ENCODE measurements at regions not wholly inside any gene's neighbourhood (a gene's known extent, or its start where the extent isn't known, plus 50 kb on each side); places are given as distances from the start of the nearest gene placed in this dataset.

GRCh38 chr9:16062542-16063240 is 509.8 kb downstream of the CCDC171 start:
- TF ChIP-seq, protein P1, sequence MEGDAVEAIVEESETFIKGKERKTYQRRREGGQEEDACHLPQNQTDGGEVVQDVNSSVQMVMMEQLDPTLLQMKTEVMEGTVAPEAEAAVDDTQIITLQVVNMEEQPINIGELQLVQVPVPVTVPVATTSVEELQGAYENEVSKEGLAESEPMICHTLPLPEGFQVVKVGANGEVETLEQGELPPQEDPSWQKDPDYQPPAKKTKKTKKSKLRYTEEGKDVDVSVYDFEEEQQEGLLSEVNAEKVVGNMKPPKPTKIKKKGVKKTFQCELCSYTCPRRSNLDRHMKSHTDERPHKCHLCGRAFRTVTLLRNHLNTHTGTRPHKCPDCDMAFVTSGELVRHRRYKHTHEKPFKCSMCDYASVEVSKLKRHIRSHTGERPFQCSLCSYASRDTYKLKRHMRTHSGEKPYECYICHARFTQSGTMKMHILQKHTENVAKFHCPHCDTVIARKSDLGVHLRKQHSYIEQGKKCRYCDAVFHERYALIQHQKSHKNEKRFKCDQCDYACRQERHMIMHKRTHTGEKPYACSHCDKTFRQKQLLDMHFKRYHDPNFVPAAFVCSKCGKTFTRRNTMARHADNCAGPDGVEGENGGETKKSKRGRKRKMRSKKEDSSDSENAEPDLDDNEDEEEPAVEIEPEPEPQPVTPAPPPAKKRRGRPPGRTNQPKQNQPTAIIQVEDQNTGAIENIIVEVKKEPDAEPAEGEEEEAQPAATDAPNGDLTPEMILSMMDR (IDR thresholded peaks at IDR 0.05; ENCODE audit: low read length), result no peak
- TF ChIP-seq EZH2phosphoT487 (IDR thresholded peaks at IDR 0.05; ENCODE audit: low read length), result no peak
- no peak for TF ChIP-seq EZH2 (optimal IDR thresholded peaks at IDR 0.05; ENCODE audit: low read depth, low read length)

Measured in MM.1S (cell line).